ENCODE measurements at regions not wholly inside any gene's neighbourhood (a gene's known extent, or its start where the extent isn't known, plus 50 kb on each side); places are given as distances from the start of the nearest gene placed in this dataset.

- Histone ChIP-seq H3K36me3 (ENCODE audit: control insufficient read depth in 4 of 4, insufficient read depth in 4 of 4, low read length in 3 of 4) (no peaks in the 10 kb centered on the region), H3K4me1 (ENCODE audit: control extremely low read depth in 1 of 4, control insufficient read depth in 4 of 4, insufficient read depth in 4 of 4, low read length in 3 of 4) (no peaks in the 10 kb centered on the region), H3K27me3 (replicated peaks in 2 of 5; ENCODE audit: control insufficient read depth in 4 of 5, insufficient read depth in 5 of 5, low read length in 4 of 5) (peaks cover 1 to 14% (median 3%) of the 10 kb centered on the region in 5 experiments), H3K4me3 (ENCODE audit: control insufficient read depth in 1 of 7, extremely low read depth in 1 of 7, insufficient read depth in 4 of 7, low read depth in 2 of 7, low read length in 6 of 7) (no peak overlapping the region), H3K27ac (ENCODE audit: insufficient read depth in 1 of 2, low read depth in 1 of 2, low read length in 2 of 2, poor library complexity in 1 of 2, severe bottlenecking in 2 of 2) (no peak overlapping the region), H3K9me3 (ENCODE audit: control extremely low read depth in 1 of 5, control insufficient read depth in 4 of 5, insufficient read depth in 2 of 5, low read depth in 1 of 5, low read length in 4 of 5) (peaks cover 0 to 2% (median 0%) of the 10 kb centered on the region in 5 experiments)
- POLR2A ChIA-PET, result no interaction called here
- CTCF ChIA-PET, result no interaction called here
- WGBS (ENCODE audit: insufficient coverage), result 100% methylated on average over 1 of the region's 2 CpGs
- DNase-seq, result no peak
These were observed 95.9 kb upstream of the CDKN3 start for GRCh38 chr14:54300881-54301280.

GRCh38 chr14:54301359-54301758 lies 95.4 kb upstream of the CDKN3 start:
- CTCF ChIA-PET, result no interaction called here
- H3K27ac ChIP-seq (ENCODE audit: insufficient read depth in 1 of 2, low read depth in 1 of 2, low read length in 2 of 2, poor library complexity in 1 of 2, severe bottlenecking in 2 of 2), result no peak overlapping the region
- H3K36me3 ChIP-seq (ENCODE audit: control insufficient read depth in 4 of 4, insufficient read depth in 4 of 4, low read length in 3 of 4), result no peaks in the 10 kb centered on the region
- no peak overlapping the region for H3K4me3 ChIP-seq (ENCODE audit: control insufficient read depth in 1 of 7, extremely low read depth in 1 of 7, insufficient read depth in 4 of 7, low read depth in 2 of 7, low read length in 6 of 7)
- 84% methylated on average over 5 of the region's 7 CpGs for WGBS (ENCODE audit: insufficient coverage)
- H3K9me3 ChIP-seq (ENCODE audit: control extremely low read depth in 1 of 5, control insufficient read depth in 4 of 5, insufficient read depth in 2 of 5, low read depth in 1 of 5, low read length in 4 of 5), result peaks cover 0 to 2% (median 0%) of the 10 kb centered on the region in 5 experiments
- POLR2A ChIA-PET, result no interaction called here
- no peaks in the 10 kb centered on the region for H3K4me1 ChIP-seq (ENCODE audit: control extremely low read depth in 1 of 4, control insufficient read depth in 4 of 4, insufficient read depth in 4 of 4, low read length in 3 of 4)
- DNase-seq, result peak in 2 of 3 donors; percentile 1 to 5
- H3K27me3 ChIP-seq (replicated peaks in 2 of 5; ENCODE audit: control insufficient read depth in 4 of 5, insufficient read depth in 5 of 5, low read length in 4 of 5), result peaks cover 1 to 14% (median 3%) of the 10 kb centered on the region in 5 experiments

- Histone ChIP-seq H3K4me1 (ENCODE audit: control extremely low read depth in 1 of 4, control insufficient read depth in 4 of 4, insufficient read depth in 4 of 4, low read length in 3 of 4) (no peaks in the 10 kb centered on the region), H3K27ac (ENCODE audit: insufficient read depth in 1 of 2, low read depth in 1 of 2, low read length in 2 of 2, poor library complexity in 1 of 2, severe bottlenecking in 2 of 2) (no peak overlapping the region), H3K9me3 (ENCODE audit: control extremely low read depth in 1 of 5, control insufficient read depth in 4 of 5, insufficient read depth in 2 of 5, low read depth in 1 of 5, low read length in 4 of 5) (no peaks in the 10 kb centered on the region), H3K4me3 (ENCODE audit: control insufficient read depth in 1 of 7, extremely low read depth in 1 of 7, insufficient read depth in 4 of 7, low read depth in 2 of 7, low read length in 6 of 7) (no peak overlapping the region), H3K36me3 (ENCODE audit: control insufficient read depth in 4 of 4, insufficient read depth in 4 of 4, low read length in 3 of 4) (no peaks in the 10 kb centered on the region), H3K27me3 (replicated peaks in 2 of 5; ENCODE audit: control insufficient read depth in 4 of 5, insufficient read depth in 5 of 5, low read length in 4 of 5) (peaks cover 0 to 3% (median 2%) of the 10 kb centered on the region in 5 experiments)
- WGBS (ENCODE audit: insufficient coverage), result 79% methylated on average over 4 of the region's 4 CpGs
- DNase-seq, result no peak
- ChIA-PET POLR2A (no interaction called here), CTCF (no interaction called here)
These were observed 90.0 kb upstream of the CDKN3 start for GRCh38 chr14:54306806-54307205.

GRCh38 chr14:54309615-54310014 lies 87.2 kb upstream of the CDKN3 start:
- Histone ChIP-seq H3K4me3 (ENCODE audit: control insufficient read depth in 1 of 7, extremely low read depth in 1 of 7, insufficient read depth in 4 of 7, low read depth in 2 of 7, low read length in 6 of 7) (no peak overlapping the region), H3K27ac (ENCODE audit: insufficient read depth in 1 of 2, low read depth in 1 of 2, low read length in 2 of 2, poor library complexity in 1 of 2, severe bottlenecking in 2 of 2) (no peak overlapping the region), H3K36me3 (ENCODE audit: control insufficient read depth in 4 of 4, insufficient read depth in 4 of 4, low read length in 3 of 4) (no peaks in the 10 kb centered on the region), H3K27me3 (replicated peaks in 2 of 5; ENCODE audit: control insufficient read depth in 4 of 5, insufficient read depth in 5 of 5, low read length in 4 of 5) (peaks cover 0 to 6% (median 2%) of the 10 kb centered on the region in 5 experiments), H3K9me3 (ENCODE audit: control extremely low read depth in 1 of 5, control insufficient read depth in 4 of 5, insufficient read depth in 2 of 5, low read depth in 1 of 5, low read length in 4 of 5) (no peaks in the 10 kb centered on the region), H3K4me1 (ENCODE audit: control extremely low read depth in 1 of 4, control insufficient read depth in 4 of 4, insufficient read depth in 4 of 4, low read length in 3 of 4) (no peaks in the 10 kb centered on the region)
- ChIA-PET POLR2A (no interaction called here), CTCF (no interaction called here)
- no peak for DNase-seq
- 75% methylated on average over 2 of the region's 5 CpGs for WGBS (ENCODE audit: insufficient coverage)

GRCh38 chr14:54310151-54310850 lies 86.5 kb upstream of the CDKN3 start:
- no peaks in the 10 kb centered on the region for H3K36me3 ChIP-seq (ENCODE audit: control insufficient read depth in 4 of 4, insufficient read depth in 4 of 4, low read length in 3 of 4)
- no peak overlapping the region for H3K27ac ChIP-seq (ENCODE audit: insufficient read depth in 1 of 2, low read depth in 1 of 2, low read length in 2 of 2, poor library complexity in 1 of 2, severe bottlenecking in 2 of 2)
- no peaks in the 10 kb centered on the region for H3K4me1 ChIP-seq (ENCODE audit: control extremely low read depth in 1 of 4, control insufficient read depth in 4 of 4, insufficient read depth in 4 of 4, low read length in 3 of 4)
- WGBS (ENCODE audit: insufficient coverage), result 92% methylated on average over 7 of the region's 10 CpGs
- H3K9me3 ChIP-seq (ENCODE audit: control extremely low read depth in 1 of 5, control insufficient read depth in 4 of 5, insufficient read depth in 2 of 5, low read depth in 1 of 5, low read length in 4 of 5), result no peaks in the 10 kb centered on the region
- H3K4me3 ChIP-seq (ENCODE audit: control insufficient read depth in 1 of 7, extremely low read depth in 1 of 7, insufficient read depth in 4 of 7, low read depth in 2 of 7, low read length in 6 of 7), result no peak overlapping the region
- POLR2A ChIA-PET, result no interaction called here
- peaks cover 0 to 6% (median 2%) of the 10 kb centered on the region in 5 experiments for H3K27me3 ChIP-seq (replicated peaks in 2 of 5; ENCODE audit: control insufficient read depth in 4 of 5, insufficient read depth in 5 of 5, low read length in 4 of 5)
- no peak for DNase-seq
- CTCF ChIA-PET, result no interaction called here

- Histone ChIP-seq H3K4me1 (ENCODE audit: control extremely low read depth in 1 of 4, control insufficient read depth in 4 of 4, insufficient read depth in 4 of 4, low read length in 3 of 4) (no peaks in the 10 kb centered on the region), H3K27ac (ENCODE audit: insufficient read depth in 1 of 2, low read depth in 1 of 2, low read length in 2 of 2, poor library complexity in 1 of 2, severe bottlenecking in 2 of 2) (no peak overlapping the region), H3K27me3 (replicated peaks in 2 of 5; ENCODE audit: control insufficient read depth in 4 of 5, insufficient read depth in 5 of 5, low read length in 4 of 5) (peaks cover 0 to 6% (median 2%) of the 10 kb centered on the region in 5 experiments), H3K9me3 (ENCODE audit: control extremely low read depth in 1 of 5, control insufficient read depth in 4 of 5, insufficient read depth in 2 of 5, low read depth in 1 of 5, low read length in 4 of 5) (no peaks in the 10 kb centered on the region), H3K4me3 (ENCODE audit: control insufficient read depth in 1 of 7, extremely low read depth in 1 of 7, insufficient read depth in 4 of 7, low read depth in 2 of 7, low read length in 6 of 7) (no peak overlapping the region), H3K36me3 (ENCODE audit: control insufficient read depth in 4 of 4, insufficient read depth in 4 of 4, low read length in 3 of 4) (no peaks in the 10 kb centered on the region)
- no peak for DNase-seq
- WGBS (ENCODE audit: insufficient coverage), result 94% methylated on average over 2 of the region's 2 CpGs
- ChIA-PET POLR2A (no interaction called here), CTCF (no interaction called here)
These were observed 86.0 kb upstream of the CDKN3 start for GRCh38 chr14:54310851-54311228.

GRCh38 chr14:54312166-54312801 lies 84.5 kb upstream of the CDKN3 start:
- DNase-seq, result no peak
- H3K4me3 ChIP-seq (ENCODE audit: control insufficient read depth in 1 of 7, extremely low read depth in 1 of 7, insufficient read depth in 4 of 7, low read depth in 2 of 7, low read length in 6 of 7), result no peak overlapping the region
- 72% methylated on average over 2 of the region's 3 CpGs for WGBS (ENCODE audit: insufficient coverage)
- H3K9me3 ChIP-seq (ENCODE audit: control extremely low read depth in 1 of 5, control insufficient read depth in 4 of 5, insufficient read depth in 2 of 5, low read depth in 1 of 5, low read length in 4 of 5), result no peaks in the 10 kb centered on the region
- no peaks in the 10 kb centered on the region for H3K4me1 ChIP-seq (ENCODE audit: control extremely low read depth in 1 of 4, control insufficient read depth in 4 of 4, insufficient read depth in 4 of 4, low read length in 3 of 4)
- H3K36me3 ChIP-seq (ENCODE audit: control insufficient read depth in 4 of 4, insufficient read depth in 4 of 4, low read length in 3 of 4), result no peaks in the 10 kb centered on the region
- CTCF ChIA-PET, result interaction anchor here (1.2 kb wide), 1 partner anchor 17 kb away, joined by 3 read pairs; no protein-coding TSS in a partner anchor
- POLR2A ChIA-PET, result no interaction called here
- no peak overlapping the region for H3K27ac ChIP-seq (ENCODE audit: insufficient read depth in 1 of 2, low read depth in 1 of 2, low read length in 2 of 2, poor library complexity in 1 of 2, severe bottlenecking in 2 of 2)
- H3K27me3 ChIP-seq (replicated peaks in 2 of 5; ENCODE audit: control insufficient read depth in 4 of 5, insufficient read depth in 5 of 5, low read length in 4 of 5), result peaks cover 0 to 6% (median 2%) of the 10 kb centered on the region in 5 experiments

Measured in common myeloid progenitor, CD34-positive (primary cell).